LNCAP (cell line): ENCODE measurements at regions not wholly inside any gene's neighbourhood (a gene's known extent, or its start where the extent isn't known, plus 50 kb on each side); places are given as distances from the start of the nearest gene placed in this dataset.

Experiments used
- CTCF ChIP-seq: fragments of 450-650 bp; IDR thresholded peaks from 2 replicates; pipeline ENCODE4 v1.5.1; 2017; ENCODE audit warnings: mild to moderate bottlenecking

GRCh38 chr9:80792726-80793125 lies 896.6 kb downstream of the TLE1 start:
- TF ChIP-seq CTCF = no peak

GRCh38 chr9:80791836-80792235 lies 897.5 kb downstream of the TLE1 start:
- TF ChIP-seq CTCF = no peak

DNA sequence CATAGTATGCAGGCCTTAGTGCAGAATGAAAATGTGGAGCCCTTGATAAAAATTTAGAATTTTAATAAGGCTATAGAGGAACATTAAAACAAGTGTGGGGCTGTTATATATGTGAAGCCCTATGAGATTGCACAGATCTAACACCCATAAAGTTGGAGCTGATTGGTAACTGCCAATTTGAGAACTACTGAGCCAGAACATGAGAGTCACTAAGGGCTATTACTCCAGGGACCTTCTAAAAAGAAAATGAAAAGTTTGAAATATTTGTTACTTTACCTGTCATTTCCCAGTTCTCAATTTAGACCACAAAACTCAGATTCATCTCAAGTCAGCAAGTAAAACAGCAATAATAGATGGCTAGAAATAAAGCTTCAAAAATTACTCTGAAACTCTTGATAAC lies 898.6 kb downstream of the TLE1 start:
- TF ChIP-seq CTCF = no peak

DNA sequence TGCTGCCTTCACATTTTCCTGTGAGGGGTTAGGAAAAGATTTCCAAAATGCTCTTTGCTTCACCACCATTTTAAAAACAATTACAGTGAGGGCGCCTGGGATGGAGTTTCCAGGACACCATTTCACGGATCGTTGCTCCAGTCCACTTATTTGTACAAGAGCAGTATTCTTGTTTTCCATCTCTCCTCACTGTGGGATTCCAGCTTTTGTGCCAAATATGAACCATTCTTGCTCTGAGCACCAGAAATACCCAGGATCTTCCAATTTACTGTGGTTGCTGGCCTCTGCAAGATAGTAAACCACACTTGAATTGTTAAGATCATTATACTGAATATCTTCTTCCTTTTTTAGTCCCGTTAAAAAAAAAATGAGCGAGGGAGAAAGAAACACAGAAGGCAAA lies 899.5 kb downstream of the TLE1 start:
- TF ChIP-seq CTCF = no peak

DNA sequence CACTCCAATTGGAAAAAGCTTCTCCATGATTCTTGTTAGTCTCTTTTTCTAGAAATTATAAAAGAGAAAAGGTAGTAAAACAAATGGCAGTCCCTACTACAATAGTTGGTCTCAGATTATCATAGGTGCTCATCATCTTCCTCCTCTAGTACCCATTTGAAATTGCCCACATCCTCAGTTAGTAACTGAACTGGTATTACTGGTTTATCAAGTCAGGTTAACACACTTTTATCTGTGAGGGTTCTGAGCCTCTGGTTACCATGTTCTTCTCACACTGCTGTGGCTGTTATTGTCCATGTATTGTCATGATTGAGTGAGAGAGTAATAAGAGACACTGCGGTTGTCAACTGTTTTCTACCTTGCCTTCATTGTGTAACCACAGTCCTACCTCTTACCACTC lies 901.7 kb downstream of the TLE1 start:
- no peak for TF ChIP-seq CTCF

DNA sequence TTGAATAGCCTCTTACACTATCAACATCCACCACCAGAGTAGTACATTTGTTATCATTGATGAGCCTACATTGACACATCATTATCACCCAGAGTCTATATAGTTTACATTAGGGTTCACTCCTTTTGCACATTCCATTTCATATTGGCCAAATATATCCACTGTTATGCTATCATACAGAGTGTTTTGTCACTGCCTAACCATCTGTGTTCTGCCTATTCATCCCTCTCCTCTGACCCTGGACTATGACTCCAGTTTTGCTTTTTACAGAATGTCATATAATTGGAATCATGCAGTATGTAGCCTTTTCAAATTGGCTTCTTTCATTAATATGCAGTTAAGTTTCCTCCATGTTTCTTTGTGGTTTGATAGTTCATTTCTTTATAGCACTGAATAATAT lies 904.7 kb downstream of the TLE1 start:
- TF ChIP-seq CTCF = no peak

DNA sequence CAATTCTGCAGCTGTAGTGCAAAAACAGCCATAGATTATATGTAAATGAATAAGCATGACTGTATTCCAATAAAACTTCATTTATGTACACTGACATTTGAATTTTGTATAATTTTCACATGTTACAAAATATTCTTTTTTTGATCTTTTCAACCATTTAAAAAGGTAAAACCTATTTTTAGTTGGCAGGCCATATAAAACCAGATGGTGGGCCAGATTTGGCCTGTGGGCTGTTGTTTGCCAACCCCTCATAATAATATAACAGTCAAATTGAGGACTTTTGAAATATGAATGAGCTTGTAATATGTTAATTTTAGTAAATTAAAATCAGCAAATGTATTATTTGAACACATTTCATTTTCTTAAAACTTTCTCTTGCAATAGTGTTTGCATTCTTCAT lies 913.4 kb downstream of the TLE1 start:
- TF ChIP-seq CTCF = no peak

DNA sequence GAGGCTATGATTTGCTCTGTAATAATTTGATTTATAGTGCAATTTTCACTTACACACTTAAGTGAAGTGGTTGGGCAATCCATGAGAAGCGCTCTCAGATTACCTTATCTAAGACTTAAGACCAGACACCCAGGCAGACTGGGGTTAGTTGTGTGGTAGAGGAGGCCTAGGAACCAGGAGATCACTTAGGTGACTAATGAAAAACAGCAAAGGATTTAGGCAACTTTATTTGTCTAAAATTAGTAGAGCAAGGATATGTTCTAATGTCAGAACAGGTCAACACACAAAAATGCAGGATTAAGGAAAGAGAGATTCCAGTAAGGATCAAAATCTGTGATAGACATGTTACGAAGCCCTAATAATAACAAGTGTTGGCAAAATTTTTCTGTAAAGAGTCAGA lies 913.8 kb downstream of the TLE1 start:
- TF ChIP-seq CTCF = no peak
